ENCODE measurements at regions not wholly inside any gene's neighbourhood (a gene's known extent, or its start where the extent isn't known, plus 50 kb on each side); places are given as distances from the start of the nearest gene placed in this dataset.
A peak's percentile ranks its signal among the peaks of the same experiment; 100 is the strongest.

DNA sequence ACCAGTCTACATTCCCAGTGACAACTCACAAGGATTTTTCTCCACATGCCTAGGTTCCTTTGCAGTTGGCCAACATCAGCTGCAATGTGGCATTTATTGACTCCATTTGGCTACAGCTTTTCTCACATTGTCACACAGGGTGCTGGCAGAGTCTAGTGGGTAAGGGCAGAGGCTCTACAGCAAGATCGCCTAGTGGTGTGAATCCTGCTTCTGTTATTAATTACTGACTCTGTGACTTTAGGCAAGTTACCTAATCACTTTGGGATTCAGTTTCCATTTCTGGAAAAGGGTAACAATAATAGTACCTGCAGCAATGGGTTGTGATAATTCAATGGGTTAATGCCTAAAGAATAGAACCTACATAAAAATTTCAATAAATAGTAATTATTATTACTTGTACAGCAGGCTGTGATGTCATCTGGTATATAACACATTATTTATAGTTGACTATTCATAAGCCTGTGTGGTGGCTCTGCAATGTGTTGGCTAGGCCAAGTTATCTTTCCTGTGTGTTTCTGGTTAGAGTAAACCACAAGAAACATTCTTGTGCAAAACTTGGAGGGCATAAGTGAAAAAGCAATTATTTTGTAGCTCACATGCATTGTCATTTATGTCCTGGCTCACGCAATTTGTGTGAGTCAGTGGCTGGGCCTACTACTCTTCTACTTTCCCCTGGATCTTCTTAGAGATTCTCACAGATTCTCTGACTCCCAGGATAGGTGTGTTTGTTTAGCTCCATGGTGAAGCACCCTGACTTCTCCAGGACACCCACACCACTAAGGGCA lies 59.5 kb downstream of the PTGS2 start:
- DNase-seq (ENCODE audit: low spot score) = no peak

DNA sequence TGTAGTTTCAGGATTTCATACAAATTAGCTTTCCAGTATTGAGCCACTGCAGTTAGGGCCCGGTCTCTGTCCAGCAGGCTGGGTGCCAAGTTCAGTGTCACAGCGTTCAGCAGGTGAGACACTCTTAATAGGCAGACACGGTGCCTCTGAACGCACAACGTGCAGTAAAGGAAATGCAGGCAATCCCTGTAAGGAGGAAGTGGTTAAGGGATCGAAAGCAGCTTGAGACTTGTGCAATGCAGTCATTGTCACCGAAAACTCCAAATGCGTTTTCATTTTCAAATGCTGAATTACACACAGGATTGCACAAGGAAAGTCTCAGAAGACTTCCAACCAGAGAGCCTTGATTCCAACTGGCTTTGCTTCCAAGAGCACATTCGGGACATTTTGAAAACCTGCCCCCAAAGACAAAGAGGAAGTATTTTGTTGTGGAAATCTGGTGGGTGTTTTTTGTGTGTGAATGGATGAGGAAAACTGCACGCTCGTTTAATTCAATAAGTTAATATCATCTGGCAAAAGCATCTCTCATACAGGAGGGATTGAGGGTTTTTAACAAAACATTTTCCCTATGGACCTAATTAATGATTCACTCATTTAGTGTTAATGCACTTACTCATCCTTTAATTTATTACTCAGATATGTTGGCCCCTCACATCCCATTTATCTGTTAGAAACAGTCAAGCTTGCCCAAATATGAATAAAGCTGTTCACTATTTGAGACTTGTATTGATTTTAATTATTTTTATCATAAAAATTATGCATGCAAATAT lies 61.6 kb downstream of the PTGS2 start:
- DNase-seq (ENCODE audit: low spot score) = peak; percentile 15

DNA sequence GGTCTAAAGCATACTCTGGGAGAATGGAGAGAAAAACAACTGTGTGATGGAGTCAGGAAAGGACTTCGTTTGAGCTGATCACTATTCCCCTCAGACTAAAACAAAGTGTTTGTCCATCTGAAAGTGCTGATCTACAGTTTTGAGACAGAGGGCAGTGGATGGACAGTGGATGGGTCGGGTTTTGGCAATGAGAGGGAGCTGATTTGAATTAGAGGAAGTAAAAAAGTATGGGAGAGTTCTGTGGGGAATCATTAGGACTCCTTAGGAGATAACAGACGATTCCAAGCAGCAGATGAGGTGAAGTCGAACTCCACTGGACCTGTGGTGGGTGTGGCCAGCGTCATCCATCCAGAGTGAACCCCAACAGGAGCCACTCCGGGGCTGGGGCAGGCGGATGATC lies 62.3 kb downstream of the PTGS2 start:
- no peak for DNase-seq (ENCODE audit: low spot score)

DNA sequence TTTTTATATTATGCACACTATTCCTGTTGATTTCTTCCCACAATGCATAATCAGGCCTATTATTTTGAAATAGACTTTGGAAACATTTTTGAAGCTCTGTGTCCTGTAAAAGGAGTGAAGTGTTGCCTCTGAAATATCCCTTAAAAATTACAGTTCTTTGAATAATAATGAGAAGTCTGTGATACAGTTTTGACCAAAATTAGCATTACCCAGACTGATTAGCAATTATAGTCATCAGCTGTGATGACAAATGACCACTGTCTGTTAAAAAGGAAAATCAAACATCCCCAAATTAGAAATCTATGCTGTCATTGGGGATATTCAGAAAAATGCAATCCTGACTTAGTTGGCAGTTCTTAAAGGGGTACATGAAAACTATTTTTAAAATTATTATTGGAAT lies 63.7 kb downstream of the PTGS2 start:
- DNase-seq (ENCODE audit: low spot score) = no peak

DNA sequence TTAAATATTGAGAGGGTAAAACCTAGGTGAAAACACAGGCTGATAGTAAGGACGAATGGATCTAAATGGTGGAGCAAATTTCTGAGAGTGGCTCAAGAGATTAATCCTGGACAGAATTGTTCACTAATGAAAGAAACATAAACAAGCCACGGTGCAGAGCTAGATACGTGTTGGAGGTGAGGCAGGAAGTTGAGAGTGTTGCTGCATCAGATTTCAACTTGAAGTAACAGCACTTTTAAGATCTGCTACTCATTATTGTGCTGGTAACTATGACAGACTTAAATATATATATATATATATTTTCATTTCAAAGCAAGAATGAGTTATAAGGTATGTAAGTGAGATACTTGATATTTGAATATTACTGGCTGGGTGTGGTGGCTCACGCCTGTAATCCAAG lies 64.9 kb downstream of the PTGS2 start:
- no peak for DNase-seq (ENCODE audit: low spot score)

DNA sequence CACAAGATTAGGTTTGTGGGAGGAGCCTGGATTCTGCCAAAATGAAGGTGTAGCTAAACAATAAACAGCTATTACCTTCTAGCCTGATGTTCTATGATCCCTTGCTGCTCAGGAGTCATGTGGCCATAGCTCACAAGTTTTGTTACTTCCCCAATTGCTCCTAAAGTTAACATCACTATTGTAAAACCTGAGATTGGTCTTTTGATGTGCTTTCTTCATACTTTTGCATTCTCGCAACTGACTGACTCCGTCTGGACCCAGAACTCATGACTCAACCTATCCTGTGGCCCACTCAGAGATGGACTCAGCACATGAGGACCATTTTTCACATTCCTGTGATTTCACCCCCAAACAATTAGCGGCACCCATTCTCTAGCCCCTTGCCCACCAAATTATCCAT lies 69.1 kb downstream of the PTGS2 start:
- no peak for DNase-seq (ENCODE audit: low spot score)

DNA sequence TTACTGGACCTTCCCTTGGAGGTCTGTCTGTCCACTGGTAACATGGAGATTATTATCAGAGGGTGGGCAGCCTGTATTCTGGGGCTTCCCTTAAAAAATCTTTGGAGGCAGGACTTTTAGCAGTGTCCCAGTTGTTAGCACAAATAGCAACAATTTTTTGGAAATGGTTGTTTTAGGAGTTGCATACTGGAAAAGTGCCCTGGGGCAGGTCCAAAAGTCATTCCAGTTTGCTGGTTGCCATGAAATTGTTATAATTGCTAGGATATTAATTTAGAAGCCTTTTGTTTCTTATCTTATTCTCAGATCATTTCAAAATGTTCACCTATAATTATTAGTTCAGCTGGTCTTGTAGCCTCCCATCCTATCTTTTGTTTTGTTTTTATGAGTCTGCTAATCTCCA lies 71.0 kb downstream of the PTGS2 start:
- DNase-seq (ENCODE audit: low spot score) = no peak

DNA sequence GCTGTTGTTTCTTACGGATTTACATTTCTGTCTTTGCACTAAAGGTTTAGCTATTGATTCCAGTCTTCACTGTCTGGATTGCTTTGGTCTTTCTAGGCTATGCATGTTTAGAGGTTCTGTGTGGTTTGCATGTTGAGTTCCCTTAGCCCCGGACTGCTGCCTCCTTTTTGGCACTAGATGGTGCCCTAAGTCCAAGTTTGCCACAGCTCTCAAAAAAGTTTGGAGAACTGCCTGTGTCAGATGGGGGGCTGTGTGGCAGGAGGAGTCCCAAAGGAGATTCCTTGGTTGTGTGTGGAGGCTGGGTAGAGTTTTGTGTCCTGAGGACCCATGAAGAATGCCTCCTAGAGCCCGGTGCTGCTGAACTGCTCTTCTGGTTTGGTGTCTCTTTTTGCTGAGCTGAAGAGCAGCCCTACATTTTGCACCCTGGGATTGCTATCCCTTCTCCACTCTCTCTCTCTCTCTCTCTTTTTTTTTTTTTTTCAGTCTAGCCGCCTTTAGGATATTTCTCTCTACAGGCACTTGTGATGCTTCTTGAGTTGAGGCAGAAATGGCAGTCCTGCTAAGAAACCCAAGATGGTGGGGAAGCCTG lies 74.4 kb downstream of the PTGS2 start:
- peak; percentile 46 for DNase-seq (ENCODE audit: low spot score)

DNA sequence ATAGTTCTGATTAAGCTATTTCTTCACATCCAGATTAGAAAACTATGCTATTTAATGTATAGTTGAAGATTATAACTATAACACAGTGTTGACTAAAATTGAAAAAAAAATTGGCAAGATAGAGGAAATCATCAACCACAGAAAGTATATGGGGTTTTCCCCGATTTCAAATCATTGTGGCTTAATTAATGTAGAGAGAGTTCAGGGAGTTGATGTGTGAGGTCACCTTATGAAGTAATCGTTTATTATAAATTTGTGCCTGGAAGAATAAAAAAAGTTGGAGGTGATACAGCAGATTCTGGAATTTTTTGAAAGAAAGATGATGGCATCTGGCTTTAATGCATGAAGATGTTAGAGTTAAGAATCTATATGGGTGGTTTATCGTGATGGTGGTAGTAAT lies 84.3 kb downstream of the PTGS2 start:
- no peak for DNase-seq (ENCODE audit: low spot score)

DNA sequence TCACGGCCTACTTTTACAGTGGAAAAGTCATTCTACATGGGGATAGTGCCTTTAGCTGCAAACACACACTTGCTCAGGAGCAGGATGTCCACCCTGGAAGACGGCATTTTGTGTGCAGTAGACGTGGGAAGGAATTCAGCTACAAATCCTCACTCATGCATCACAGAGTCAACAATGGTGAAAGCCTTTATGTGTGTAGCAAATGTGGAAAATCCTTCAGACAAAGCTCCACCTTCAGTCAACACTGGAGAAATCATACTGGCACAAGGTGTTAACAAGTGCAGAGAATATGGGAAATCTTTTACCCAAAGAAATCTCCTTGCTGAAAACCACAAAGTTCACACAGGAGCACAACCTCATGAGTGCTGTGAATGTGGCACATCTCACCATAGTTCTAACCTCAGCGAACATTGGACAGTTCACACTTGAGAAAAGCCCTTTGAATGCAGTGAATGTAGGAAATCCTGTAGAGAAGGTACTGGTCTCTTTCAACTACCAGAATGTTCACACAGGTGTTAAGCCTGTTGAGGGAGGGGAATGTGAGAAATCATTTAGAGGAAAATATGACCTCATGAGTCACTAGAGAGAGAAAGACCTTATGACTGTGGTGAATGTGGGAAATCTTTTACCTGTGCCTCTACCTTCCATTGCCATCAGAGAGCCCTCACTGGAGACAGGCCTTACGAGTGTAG lies 101.8 kb downstream of the PTGS2 start:
- DNase-seq (ENCODE audit: low spot score) = no peak

DNA sequence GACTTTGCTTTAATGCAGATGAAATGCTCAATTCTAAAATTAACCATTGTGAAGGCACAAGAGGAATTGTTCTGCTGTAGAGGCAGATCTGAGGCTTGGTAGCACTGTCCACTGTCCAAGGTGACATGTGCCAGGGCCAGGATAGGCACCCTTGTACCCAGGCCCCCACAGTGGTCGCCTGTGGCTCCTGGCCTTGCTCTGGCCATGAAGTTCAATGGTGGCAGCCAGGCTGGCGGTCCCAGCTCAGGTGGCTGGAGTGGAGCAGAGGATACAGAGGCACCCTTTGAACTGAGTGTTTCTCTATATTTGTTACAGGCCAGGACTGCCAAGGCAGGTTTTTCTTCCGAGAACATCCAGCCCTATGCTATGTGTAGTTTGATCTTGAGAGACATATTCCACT lies 102.6 kb downstream of the PTGS2 start:
- DNase-seq (ENCODE audit: low spot score) = no peak

DNA sequence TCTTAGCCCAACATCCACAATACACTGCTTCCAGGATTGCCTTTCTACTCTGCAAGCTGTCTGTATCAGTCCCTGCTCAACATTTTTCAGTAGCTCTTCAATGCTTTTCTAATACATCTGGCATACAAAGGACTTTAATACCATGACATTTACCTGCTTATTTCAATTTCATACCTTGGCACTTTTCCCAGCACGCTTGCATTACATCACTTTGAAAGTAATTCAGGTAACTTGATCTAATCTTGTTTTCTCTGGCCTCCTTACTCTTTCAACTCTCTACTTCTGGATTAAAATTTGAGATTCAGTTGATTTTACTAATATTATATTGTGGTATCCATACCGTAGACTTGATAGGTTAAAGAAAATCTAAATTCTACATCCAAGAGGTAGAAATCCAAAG lies 103.0 kb downstream of the PTGS2 start:
- DNase-seq (ENCODE audit: low spot score) = no peak

DNA sequence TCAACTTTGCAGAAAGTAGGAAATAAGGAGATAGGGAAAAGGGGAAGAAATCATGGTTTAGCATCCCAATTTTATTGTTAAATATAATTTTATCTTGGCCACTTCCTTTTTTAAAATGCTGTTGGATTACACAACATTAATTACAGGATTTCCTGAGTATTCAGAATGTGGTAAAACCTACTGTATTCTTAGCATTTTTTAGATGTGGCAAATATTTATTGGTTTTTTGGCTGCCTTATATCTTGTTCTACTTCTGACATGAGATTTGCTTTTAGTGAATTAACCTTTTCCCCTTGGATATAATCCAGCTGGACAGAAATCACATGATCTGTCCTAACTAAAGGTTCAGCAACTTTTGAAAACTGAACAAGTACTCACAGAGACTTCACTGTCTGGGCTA lies 104.9 kb downstream of the PTGS2 start:
- DNase-seq (ENCODE audit: low spot score) = no peak

DNA sequence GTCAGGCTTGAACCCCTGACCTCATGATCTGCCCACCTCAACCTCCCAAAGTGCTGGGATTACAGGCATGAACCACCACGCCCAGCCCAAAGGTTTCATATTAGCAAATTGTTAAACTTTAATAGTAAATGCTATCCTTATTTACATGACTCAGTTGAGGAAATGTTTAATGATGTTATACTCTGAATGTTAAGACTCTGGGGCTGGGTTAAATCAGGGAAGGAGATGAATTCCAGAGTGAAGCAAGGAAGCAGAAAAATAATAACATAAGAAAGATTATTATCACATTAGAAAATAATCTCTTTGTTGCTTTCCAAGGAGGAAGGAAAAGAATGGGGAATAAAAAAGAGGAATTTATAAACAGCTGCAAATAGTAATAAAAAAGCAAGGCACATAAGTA lies 105.3 kb downstream of the PTGS2 start:
- DNase-seq (ENCODE audit: low spot score) = no peak

DNA sequence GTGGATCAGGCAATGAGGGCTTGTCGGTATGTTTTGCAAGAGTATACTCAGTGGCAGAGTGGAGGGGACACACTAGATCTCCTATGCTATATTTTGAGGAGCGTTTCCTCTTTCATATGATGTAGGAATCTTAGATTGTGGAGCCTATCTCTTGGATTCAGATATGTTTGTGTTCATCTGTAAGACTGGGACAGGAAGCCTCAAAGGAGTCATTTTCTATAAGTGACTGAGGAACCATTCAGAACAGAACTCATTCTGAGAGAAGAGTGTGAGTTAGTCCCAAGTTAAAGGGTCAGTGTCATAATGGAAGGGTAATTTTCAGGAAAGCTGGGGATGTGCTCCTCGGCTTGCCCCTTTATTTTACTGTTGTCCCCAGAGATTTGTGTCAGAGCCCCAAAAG lies 107.7 kb downstream of the PTGS2 start:
- no peak for DNase-seq (ENCODE audit: low spot score)

DNA sequence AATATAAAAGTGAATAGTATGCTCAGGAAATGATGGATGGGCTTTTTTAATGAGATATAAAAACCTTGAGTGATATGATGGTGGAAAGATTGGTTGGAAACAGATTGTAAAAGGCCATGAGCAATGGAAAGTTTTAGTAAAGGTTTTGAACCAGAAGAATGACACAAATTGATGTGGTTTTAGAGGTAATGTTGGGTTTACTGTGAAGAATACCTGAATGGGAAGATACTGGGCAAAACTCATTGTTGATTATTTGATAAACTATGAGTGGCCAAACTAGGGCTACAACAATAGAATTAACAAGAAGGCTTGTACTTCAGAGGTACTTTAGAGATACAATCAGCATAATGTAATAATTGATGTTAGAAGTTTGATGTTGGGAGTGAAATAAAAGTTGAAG lies 108.5 kb downstream of the PTGS2 start:
- no peak for DNase-seq (ENCODE audit: low spot score)

DNA sequence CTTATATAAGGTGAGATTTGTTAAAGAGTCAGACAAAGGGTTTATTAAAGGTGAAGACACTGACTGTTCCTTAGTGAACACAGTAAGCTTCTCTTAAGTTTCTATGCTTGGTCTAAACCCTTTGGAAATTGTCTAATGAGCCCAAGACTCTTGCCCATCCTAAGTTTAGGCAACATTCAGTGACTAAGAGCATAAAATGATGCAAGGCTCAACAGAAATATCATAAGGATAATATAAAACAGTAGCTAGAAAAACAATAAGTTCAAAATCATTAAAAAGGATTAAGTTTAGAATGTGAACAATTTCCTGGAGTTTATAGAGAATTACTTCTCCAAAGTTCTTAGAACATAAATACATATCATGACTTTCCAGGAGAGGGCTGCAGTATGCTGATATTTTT lies 108.9 kb upstream of the PDC start:
- DNase-seq (ENCODE audit: low spot score) = no peak

DNA sequence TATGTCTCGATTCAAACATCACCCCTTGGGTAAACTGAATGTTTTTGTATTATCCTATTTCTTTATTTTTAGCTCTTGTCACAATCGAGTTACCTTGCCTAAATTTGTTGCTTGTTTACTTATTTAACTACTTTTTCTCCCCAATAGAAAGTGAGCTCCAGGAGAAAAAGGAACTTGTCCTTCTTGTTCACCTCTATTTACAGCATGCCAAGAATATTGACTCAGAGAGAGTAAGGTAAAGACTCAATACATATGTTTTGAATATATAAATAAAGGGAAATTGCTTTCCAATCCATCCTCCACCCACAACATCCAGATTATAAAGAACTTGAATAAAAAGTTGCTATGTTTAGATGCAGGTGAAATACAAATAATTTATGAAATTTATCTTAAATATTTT lies 107.3 kb upstream of the PDC start:
- no peak for DNase-seq (ENCODE audit: low spot score)

DNA sequence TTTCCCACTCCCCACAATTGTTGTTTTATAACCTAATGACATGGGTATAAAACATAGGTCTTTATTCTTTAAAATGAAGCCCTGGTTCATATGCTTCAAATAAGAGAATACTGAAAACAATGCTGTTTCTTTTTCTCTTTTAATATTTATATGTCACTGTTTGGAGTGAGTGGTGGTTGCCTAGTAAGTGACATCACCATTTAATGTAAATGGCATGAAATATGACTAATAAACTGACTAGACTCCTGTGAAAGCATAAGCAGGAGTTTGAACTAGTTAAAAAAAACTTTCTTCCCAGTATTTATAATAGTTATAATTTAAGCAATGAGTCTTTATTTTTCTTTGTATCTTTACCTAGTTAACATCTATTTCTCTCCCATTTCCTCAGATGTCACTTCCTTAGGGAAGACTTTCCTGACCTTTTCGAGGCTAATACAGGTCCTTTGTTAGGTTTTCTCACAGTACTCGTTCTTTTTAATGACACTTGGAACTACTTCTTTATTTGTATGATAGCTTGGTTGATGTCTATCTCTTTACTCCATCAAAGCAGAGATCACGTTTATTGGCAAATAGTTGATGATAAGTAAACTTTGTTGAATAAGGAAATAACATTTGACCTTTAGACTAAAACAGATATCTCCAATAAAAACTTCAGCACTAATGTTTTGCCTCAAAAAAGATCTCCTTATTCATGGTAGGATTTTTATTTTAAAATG lies 105.4 kb upstream of the PDC start:
- DNase-seq (ENCODE audit: low spot score) = no peak

DNA sequence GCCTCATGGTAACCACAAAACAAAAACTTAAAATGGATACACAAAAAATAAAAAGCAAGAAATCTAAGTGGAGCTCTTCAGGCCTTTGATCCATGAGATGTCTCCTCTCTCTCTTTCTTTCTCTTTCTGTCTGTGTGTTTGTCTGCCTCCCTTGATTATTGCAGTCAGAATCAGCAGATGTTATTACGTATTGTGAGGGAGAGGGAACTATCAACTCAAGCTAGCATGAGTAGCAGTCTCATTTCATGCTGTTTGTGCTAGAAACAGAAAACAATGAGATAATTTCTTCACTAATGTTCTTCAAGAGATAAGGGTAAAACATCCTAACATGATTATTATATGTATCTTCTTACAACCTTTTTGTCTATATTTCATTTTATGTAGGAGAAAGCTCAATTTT lies 103.7 kb upstream of the PDC start:
- DNase-seq (ENCODE audit: low spot score) = no peak

DNA sequence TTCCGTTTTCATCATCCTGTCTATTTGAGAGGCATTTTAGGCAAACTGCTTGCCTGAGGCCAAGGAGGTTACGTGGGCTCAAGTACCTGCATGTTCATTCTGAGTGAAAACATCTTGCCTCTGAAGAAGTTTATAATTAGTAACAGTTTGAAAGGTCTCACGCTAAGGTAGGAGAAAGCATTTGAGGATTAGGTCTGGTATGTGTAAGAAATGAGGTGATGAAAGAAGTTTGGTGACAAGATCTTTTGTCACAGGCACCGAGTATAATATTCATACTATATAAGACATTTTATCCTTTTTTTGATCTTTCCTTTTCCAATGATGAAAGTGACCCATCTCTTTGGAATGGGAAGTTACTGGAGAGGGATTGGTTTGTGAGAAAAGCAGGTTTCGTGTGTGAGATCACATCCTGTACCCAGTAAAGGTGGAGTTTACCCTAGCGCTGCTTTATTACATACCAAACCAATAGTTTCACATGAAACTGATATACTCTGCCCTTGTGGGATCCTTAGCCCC lies 98.7 kb upstream of the PDC start:
- DNase-seq (ENCODE audit: low spot score) = no peak

Measured in SW480 (cell line).